Suprapubic skin (tissue), 4 donors: ENCODE measurements at regions not wholly inside any gene's neighbourhood (a gene's known extent, or its start where the extent isn't known, plus 50 kb on each side); places are given as distances from the start of the nearest gene placed in this dataset.
"Not testable (repeated sequence)": the region's sequence is repeated elsewhere in the genome, so short reads cannot be mapped to it uniquely, and the experiment has no call there.

ENCODE experiments used
- DNase-seq, 2 donors: peaks; one replicate each; pipeline ENCODE4 v3.0.0-alpha.2; 2019; ENCODE audit warnings: low spot score in 2 of 2
- H3K27ac ChIP-seq: fragments of 200-600 bp; sonication (generic); one replicate; pipeline ENCODE4 v1.5.1; 2019
- H3K27me3 ChIP-seq: fragments of 200-600 bp; sonication (generic); one replicate; pipeline ENCODE4 v1.5.1; 2019
- H3K36me3 ChIP-seq: fragments of 200-600 bp; sonication (generic); one replicate; pipeline ENCODE4 v1.5.1; 2019
- H3K4me1 ChIP-seq: fragments of 200-600 bp; sonication (generic); one replicate; pipeline ENCODE4 v1.5.1; 2019
- H3K4me3 ChIP-seq: fragments of 200-600 bp; sonication (generic); one replicate; pipeline ENCODE4 v1.5.1; 2019; ENCODE audit warnings: mild to moderate bottlenecking
- H3K9me3 ChIP-seq: fragments of 200-600 bp; sonication (generic); one replicate; pipeline ENCODE4 v1.5.1; 2019
- EP300 ChIP-seq: sonication (generic); formaldehyde crosslinking; IDR thresholded peaks from one replicate; pipeline ENCODE4 v1.6.1; 2017; ENCODE audit warnings: antibody characterized with exemption
- POLR2A ChIP-seq, 2 donors: fragments of 450-650 bp; IDR thresholded peaks; one replicate each; pipeline ENCODE4 v1.6.1; 2017; ENCODE audit warnings: antibody characterized with exemption in 2 of 2, mild to moderate bottlenecking in 2 of 2, moderate library complexity in 2 of 2
- POLR2AphosphoS5 ChIP-seq, 3 donors: sonication (generic); formaldehyde crosslinking; IDR thresholded peaks; one replicate each; pipeline ENCODE4 v1.6.1; 2017; ENCODE audit warnings: antibody characterized with exemption in 3 of 3
- WGBS: methylation state at CpG from one replicate; pipeline ENCODE4 v1.1.5; 2018; 5-methylcytosine and 5-hydroxymethylcytosine counted together
- TF ChIP-seq, protein P1 (sequence below), 2 donors: fragments of 200-600 bp in 1 of 2; fragments of 450-650 bp in 1 of 2; sonication (generic) in 1 of 2; IDR thresholded peaks; one replicate each; pipeline ENCODE4 v1.5.1; 2016 to 2019; ENCODE audit warnings: antibody characterized with exemption in 2 of 2, mild to moderate bottlenecking in 1 of 2, moderate library complexity in 1 of 2

DNA sequence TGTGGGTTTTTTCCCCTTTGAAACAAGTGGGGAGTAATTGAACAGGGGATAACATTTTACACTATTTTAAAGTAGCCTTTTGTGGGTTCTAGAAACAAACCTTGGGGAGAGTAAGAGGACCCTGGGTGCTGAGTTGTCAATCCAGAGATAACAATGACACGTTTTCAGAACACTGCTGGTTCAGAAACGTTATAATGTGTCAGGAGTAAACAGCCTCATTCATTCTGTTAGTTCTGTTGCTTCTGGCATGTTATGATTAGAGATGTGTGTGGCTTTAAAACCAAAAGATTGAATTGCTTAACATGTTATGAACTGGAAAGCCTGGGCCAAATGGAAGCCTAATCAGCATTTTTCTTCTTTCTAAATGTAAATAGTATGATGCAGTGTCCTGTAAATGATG lies 680.5 kb upstream of the NOVA1 start:
- no peak for DNase-seq
- TF ChIP-seq POLR2AphosphoS5 (IDR thresholded peaks at IDR 0.05) (no peak), EP300 (no peak), POLR2A (IDR thresholded peaks at IDR 0.05) (no peak)
- TF ChIP-seq, protein P1, sequence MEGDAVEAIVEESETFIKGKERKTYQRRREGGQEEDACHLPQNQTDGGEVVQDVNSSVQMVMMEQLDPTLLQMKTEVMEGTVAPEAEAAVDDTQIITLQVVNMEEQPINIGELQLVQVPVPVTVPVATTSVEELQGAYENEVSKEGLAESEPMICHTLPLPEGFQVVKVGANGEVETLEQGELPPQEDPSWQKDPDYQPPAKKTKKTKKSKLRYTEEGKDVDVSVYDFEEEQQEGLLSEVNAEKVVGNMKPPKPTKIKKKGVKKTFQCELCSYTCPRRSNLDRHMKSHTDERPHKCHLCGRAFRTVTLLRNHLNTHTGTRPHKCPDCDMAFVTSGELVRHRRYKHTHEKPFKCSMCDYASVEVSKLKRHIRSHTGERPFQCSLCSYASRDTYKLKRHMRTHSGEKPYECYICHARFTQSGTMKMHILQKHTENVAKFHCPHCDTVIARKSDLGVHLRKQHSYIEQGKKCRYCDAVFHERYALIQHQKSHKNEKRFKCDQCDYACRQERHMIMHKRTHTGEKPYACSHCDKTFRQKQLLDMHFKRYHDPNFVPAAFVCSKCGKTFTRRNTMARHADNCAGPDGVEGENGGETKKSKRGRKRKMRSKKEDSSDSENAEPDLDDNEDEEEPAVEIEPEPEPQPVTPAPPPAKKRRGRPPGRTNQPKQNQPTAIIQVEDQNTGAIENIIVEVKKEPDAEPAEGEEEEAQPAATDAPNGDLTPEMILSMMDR (IDR thresholded peaks at IDR 0.05), result no peak
- Histone ChIP-seq H3K27me3 (no peaks in the 10 kb centered on the region), H3K36me3 (no peaks in the 10 kb centered on the region), H3K27ac (no peak overlapping the region), H3K9me3 (no peaks in the 10 kb centered on the region), H3K4me3 (no peak overlapping the region), H3K4me1 (no peaks in the 10 kb centered on the region)
- 35% methylated on average over 2 of the region's 2 CpGs for WGBS

GRCh38 chr14:27305441-27305945 lies 707.7 kb upstream of the NOVA1 start:
- DNase-seq, result no peak
- H3K27ac ChIP-seq, result no peak overlapping the region
- no peak overlapping the region for H3K4me3 ChIP-seq
- H3K36me3 ChIP-seq, result no peaks in the 10 kb centered on the region
- TF ChIP-seq POLR2A (IDR thresholded peaks at IDR 0.05) (no peak), EP300 (no peak), POLR2AphosphoS5 (IDR thresholded peaks at IDR 0.05) (no peak)
- TF ChIP-seq, protein P1 (IDR thresholded peaks at IDR 0.05), result no peak
- peaks cover 6% of the 10 kb centered on the region for H3K9me3 ChIP-seq
- no peaks in the 10 kb centered on the region for H3K27me3 ChIP-seq
- no peaks in the 10 kb centered on the region for H3K4me1 ChIP-seq

GRCh38 chr14:27312730-27313129 lies 714.9 kb upstream of the NOVA1 start:
- not testable (repeated sequence) for H3K9me3 ChIP-seq, H3K27ac ChIP-seq, H3K4me1 ChIP-seq, DNase-seq, H3K36me3 ChIP-seq, H3K4me3 ChIP-seq, H3K27me3 ChIP-seq
- 96% methylated on average over 7 of the region's 7 CpGs for WGBS

- Histone ChIP-seq H3K27me3 (no peaks in the 10 kb centered on the region), H3K9me3 (no peaks in the 10 kb centered on the region), H3K36me3 (no peaks in the 10 kb centered on the region), H3K4me1 (no peaks in the 10 kb centered on the region), H3K27ac (no peak overlapping the region), H3K4me3 (no peak overlapping the region)
- TF ChIP-seq EP300 (no peak), POLR2A (IDR thresholded peaks at IDR 0.05) (no peak), POLR2AphosphoS5 (IDR thresholded peaks at IDR 0.05) (no peak)
- TF ChIP-seq, protein P1 (IDR thresholded peaks at IDR 0.05), result no peak
- DNase-seq, result no peak
Observed at GRCh38 chr14:27314231-27314630, 716.4 kb upstream of the NOVA1 start.

DNA sequence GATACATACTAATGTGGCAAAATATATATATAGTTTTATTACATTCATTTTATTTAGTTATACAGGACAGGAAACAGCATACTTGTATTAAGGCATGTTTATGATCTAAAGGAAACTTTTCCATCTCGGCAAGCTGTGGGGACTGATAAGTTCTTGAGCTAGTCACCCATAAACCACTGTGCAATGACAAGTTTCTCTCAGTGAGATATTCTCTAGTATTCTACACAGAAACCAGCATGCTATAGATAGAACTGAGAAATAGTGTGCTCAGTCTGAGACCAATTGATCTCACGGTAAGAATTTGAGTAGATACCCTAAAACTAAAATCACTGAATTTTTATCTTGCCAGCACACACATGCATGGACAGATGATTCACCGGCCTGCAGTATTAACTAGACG lies 717.6 kb upstream of the NOVA1 start:
- TF ChIP-seq POLR2A (IDR thresholded peaks at IDR 0.05) (no peak), EP300 (no peak), POLR2AphosphoS5 (IDR thresholded peaks at IDR 0.05) (no peak)
- TF ChIP-seq, protein P1 (IDR thresholded peaks at IDR 0.05), result no peak
- no peak for DNase-seq
- Histone ChIP-seq H3K36me3 (no peaks in the 10 kb centered on the region), H3K4me3 (no peak overlapping the region), H3K27ac (no peak overlapping the region), H3K4me1 (no peaks in the 10 kb centered on the region), H3K9me3 (no peaks in the 10 kb centered on the region), H3K27me3 (no peaks in the 10 kb centered on the region)
- WGBS, result 79% methylated on average over 4 of the region's 4 CpGs

- TF ChIP-seq EP300 (no peak), POLR2AphosphoS5 (IDR thresholded peaks at IDR 0.05) (no peak), POLR2A (IDR thresholded peaks at IDR 0.05) (no peak)
- TF ChIP-seq, protein P1 (IDR thresholded peaks at IDR 0.05), result no peak
- Histone ChIP-seq H3K27ac (no peak overlapping the region), H3K4me3 (no peak overlapping the region), H3K9me3 (no peaks in the 10 kb centered on the region), H3K27me3 (no peaks in the 10 kb centered on the region), H3K4me1 (no peaks in the 10 kb centered on the region), H3K36me3 (no peaks in the 10 kb centered on the region)
- DNase-seq, result no peak
Observed at GRCh38 chr14:27315947-27316346, 718.1 kb upstream of the NOVA1 start.
